Osteocyte (in vitro differentiated cells): ENCODE measurements at regions not wholly inside any gene's neighbourhood (a gene's known extent, or its start where the extent isn't known, plus 50 kb on each side); places are given as distances from the start of the nearest gene placed in this dataset.

ENCODE experiments used
- DNase-seq: peaks from one replicate; pipeline ENCODE4 v3.0.0; 2021; ENCODE audit warnings: mixed read lengths; ENCODE audit not compliant: unreplicated experiment; ENCODE audit errors: extremely low spot score
- H3K27ac Mint-ChIP-seq: one replicate; pipeline ENCODE4 v1.8.0; 2021; ENCODE audit warnings: mild to moderate bottlenecking, mixed read lengths; ENCODE audit not compliant: unreplicated experiment
- H3K27me3 Mint-ChIP-seq: one replicate; pipeline ENCODE4 v1.8.0; 2021; ENCODE audit warnings: mixed read lengths; ENCODE audit not compliant: unreplicated experiment
- H3K36me3 Mint-ChIP-seq: one replicate; pipeline ENCODE4 v1.8.0; 2021; ENCODE audit warnings: mixed read lengths; ENCODE audit not compliant: unreplicated experiment
- H3K4me1 Mint-ChIP-seq: one replicate; pipeline ENCODE4 v1.8.0; 2021; ENCODE audit warnings: mixed read lengths; ENCODE audit not compliant: unreplicated experiment
- H3K4me3 Mint-ChIP-seq: one replicate; pipeline ENCODE4 v1.8.0; 2021; ENCODE audit warnings: mild to moderate bottlenecking, moderate library complexity, mixed read lengths; ENCODE audit not compliant: unreplicated experiment
- H3K9me3 Mint-ChIP-seq: one replicate; pipeline ENCODE4 v1.8.0; 2021; ENCODE audit warnings: mixed read lengths; ENCODE audit not compliant: unreplicated experiment
- CTCF ChIP-seq: fragments of 200-600 bp; sonication (generic); IDR thresholded peaks from 2 replicates; pipeline ENCODE4 v1.5.0; 2021; ENCODE audit warnings: antibody characterized with exemption, mild to moderate bottlenecking, moderate library complexity

DNA sequence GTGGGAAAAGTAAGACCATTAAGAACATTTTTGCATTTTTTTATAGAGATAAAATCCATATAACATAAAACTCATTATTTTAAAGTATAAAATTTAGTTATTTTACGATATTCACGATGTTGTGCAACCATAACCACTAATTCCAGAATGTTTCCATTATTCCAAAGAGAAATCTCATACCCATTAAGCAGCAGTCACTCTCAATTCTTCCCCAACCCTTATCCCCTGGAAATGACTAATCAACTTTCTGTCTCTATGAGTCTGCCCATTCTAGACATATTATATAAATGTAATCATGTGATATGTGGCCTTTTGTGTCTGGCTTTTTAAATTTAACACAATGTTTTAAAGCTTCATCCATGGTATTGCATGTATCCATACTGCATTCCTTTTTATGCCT, 115.6 kb upstream of the ADAMTSL1 start:
- H3K27me3 Mint-ChIP-seq, result no peaks in the 10 kb centered on the region
- H3K27ac Mint-ChIP-seq, result no peak overlapping the region
- no peaks in the 10 kb centered on the region for H3K36me3 Mint-ChIP-seq
- peaks cover 10% of the 10 kb centered on the region for H3K4me1 Mint-ChIP-seq
- no peak overlapping the region for H3K4me3 Mint-ChIP-seq
- no peak for TF ChIP-seq CTCF
- DNase-seq, result no peak
- no peaks in the 10 kb centered on the region for H3K9me3 Mint-ChIP-seq

DNA sequence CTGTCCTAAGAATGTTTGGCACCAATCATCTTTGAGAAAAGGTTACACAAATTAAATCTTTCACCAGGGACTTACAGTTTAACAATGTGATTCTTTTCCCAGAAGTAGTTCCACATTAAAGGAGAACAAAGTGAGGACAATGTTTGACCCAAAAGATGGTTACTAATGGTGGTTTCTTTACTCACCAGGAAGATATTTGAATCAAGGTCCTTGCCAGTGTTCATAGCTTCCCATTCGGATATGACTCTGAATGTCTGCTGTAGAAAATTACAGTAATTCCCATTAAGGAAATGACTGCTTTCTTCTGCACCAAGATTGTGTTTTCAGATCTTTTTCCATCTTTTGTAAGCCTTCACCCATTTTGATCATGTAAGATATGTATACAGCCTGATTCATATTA, 114.6 kb upstream of the ADAMTSL1 start:
- peaks cover 17% of the 10 kb centered on the region for H3K4me1 Mint-ChIP-seq
- H3K27me3 Mint-ChIP-seq, result no peaks in the 10 kb centered on the region
- no peak overlapping the region for H3K27ac Mint-ChIP-seq
- H3K36me3 Mint-ChIP-seq, result no peaks in the 10 kb centered on the region
- no peak for TF ChIP-seq CTCF
- H3K9me3 Mint-ChIP-seq, result no peaks in the 10 kb centered on the region
- DNase-seq, result no peak
- H3K4me3 Mint-ChIP-seq, result no peak overlapping the region

DNA sequence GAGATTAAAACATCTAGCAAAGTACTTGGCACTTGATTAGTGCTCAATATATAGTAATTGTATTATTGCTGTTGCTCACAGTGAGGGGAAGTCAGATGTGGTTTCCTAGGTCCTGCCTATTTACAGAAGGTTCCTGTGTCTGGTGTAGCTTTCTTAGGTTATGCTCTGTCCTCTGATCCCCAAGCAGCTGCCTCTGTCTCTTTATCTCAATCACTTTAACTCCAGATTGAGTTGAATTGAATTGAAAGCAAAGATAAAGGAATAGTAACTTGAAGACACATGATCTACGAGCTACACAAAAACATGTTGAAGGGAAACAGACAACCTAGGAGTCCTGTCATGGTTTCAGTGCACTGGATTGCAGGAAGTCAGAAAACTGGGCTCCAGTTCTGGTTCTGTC, 113.9 kb upstream of the ADAMTSL1 start:
- H3K4me3 Mint-ChIP-seq, result no peak overlapping the region
- no peaks in the 10 kb centered on the region for H3K36me3 Mint-ChIP-seq
- no peaks in the 10 kb centered on the region for H3K9me3 Mint-ChIP-seq
- DNase-seq, result no peak
- peaks cover 17% of the 10 kb centered on the region for H3K4me1 Mint-ChIP-seq
- H3K27ac Mint-ChIP-seq, result no peak overlapping the region
- TF ChIP-seq CTCF, result no peak
- no peaks in the 10 kb centered on the region for H3K27me3 Mint-ChIP-seq

GRCh38 chr9:18361646-18362045, 112.3 kb upstream of the ADAMTSL1 start:
- Mint-ChIP-seq H3K27me3 (no peaks in the 10 kb centered on the region), H3K4me1 (peaks cover 17% of the 10 kb centered on the region), H3K9me3 (no peaks in the 10 kb centered on the region), H3K36me3 (no peaks in the 10 kb centered on the region), H3K4me3 (no peak overlapping the region), H3K27ac (no peak overlapping the region)
- no peak for DNase-seq
- no peak for TF ChIP-seq CTCF

DNA sequence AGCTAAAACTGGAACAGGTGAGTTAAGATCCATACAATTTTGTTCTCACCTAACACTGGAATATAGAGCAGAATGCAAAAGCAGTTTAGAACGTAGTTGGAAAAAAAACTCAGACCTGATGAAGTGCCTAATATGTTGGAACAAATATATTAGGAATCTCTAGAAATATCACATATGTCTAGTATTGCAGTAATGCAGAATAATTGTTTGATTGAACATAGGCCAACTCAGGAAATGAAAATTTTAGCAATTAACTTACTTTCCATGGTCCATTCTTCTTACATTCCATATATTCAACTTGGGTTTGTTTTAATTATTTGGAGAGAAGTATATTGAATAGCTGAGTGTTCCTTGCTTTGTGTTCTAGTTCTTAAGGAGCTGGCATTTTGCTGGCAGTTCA, 111.8 kb upstream of the ADAMTSL1 start:
- no peak for DNase-seq
- Mint-ChIP-seq H3K27me3 (no peaks in the 10 kb centered on the region), H3K36me3 (no peaks in the 10 kb centered on the region), H3K4me1 (peaks cover 17% of the 10 kb centered on the region), H3K4me3 (no peak overlapping the region), H3K27ac (no peak overlapping the region), H3K9me3 (no peaks in the 10 kb centered on the region)
- TF ChIP-seq CTCF, result no peak
